Stimulated activated CD4-positive, alpha-beta T cell treated with anti-CD3 and anti-CD28 coated beads, Interleukin-4, amount 100 ng/mL, for 24 hours (primary cell): ENCODE measurements at regions not wholly inside any gene's neighbourhood (a gene's known extent, or its start where the extent isn't known, plus 50 kb on each side); places are given as distances from the start of the nearest gene placed in this dataset.
"Not testable (repeated sequence)": the region's sequence is repeated elsewhere in the genome, so short reads cannot be mapped to it uniquely, and the experiment has no call there.

Experiments
- DNase-seq: peaks from one replicate; pipeline ENCODE4 v3.0.0-alpha.2; 2020

DNA sequence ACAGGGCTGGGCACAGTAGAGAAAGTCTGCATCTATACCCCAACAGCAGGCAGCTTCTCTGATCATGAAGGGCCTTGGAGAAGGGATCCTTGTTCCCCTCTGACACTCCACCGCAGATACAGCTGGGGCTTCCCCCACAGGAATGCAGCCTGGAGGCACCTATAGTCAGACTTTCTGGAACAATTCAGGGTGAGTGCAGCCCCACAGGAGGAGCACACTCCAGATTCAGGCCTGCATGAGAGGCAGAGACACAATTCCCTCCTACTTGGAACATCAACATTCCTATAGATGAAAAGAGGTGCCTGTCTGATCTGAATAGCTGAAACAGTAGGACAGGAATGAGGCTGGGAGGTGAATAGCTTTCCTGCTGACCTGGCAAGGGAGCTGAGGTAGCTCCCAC, 1298.0 kb upstream of the CNTN5 start:
- no peak for DNase-seq

DNA sequence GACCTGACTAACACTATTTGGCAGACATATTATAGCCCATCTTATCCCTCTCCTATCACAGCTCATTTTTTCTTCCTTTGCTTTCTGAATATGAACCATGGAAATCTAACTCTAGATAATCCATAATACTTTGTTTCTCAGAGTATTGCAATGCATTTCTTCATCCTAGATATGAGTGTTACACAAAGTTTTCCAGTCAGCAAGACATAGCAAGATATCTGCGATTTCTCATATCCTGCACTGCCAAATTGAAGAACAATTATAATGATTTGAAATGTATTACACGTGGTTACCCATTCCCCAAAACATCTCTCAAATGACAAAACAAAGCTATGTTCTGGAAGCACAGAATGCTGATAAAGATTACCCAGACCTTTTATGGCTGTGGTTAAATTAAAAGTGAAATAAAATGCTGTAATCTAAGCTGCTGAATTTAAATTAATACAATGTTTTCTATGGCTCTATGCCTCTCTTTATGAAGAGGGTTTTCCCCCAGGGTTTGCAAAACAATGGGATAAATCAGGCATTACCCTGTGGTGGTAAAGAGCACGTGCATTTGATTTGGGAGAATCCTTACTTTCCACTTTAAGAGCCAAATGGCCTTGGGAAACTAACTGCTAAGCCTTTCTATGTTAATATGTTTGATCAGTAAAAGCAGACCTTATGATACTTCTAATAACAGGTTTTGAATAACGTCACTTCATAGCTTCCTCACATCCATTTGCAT, 1291.0 kb upstream of the CNTN5 start:
- no peak for DNase-seq

DNA sequence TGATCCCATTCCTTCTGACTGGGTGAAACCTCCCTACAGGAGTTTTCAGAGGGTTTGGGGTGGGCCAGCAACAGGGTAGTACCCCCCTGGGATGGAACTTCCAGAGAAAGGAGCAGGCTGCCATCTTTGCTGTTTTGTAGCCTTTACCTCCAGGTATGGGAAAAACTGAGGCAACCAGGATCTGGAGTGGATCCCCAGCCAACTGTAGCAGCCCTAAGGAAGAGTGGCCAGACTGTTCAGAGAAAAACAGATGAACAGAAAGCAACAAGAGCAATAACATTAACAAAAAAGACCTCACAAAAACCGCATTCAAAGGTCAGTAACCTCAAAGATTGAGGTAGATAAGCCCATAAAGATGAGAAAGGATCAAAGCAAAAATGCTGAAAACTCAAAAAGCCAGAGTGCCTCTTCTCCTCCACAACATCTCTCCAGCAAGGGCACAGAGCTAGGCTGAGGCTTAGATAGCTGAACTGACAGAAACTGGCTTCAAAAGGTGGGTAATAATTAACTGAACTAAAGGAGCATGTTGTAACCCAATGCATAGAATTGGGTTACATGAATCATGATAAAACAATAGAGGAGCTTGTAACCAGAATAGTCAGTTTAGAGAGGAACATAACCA, 1288.6 kb upstream of the CNTN5 start:
- DNase-seq: no peak

DNA sequence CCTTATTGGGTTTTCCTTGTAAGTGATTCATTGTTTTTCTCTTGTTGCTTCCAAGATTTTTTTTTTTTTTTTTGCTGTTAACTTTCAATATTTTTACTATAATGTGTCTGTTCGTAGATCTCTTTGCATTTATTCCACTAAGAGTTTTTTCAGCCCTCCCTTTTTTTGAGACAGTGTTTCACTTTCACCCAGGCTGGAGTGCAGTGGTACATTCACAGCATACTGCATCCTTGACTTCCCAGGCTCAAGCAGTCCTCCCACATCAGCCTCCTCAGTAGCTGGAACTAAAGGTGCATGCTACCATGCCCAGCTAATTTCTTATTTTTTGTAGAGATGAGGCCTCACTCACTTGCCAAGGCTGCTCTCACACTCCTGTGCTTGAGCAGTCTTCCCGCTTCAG, 1282.0 kb upstream of the CNTN5 start:
- DNase-seq: no peak

DNA sequence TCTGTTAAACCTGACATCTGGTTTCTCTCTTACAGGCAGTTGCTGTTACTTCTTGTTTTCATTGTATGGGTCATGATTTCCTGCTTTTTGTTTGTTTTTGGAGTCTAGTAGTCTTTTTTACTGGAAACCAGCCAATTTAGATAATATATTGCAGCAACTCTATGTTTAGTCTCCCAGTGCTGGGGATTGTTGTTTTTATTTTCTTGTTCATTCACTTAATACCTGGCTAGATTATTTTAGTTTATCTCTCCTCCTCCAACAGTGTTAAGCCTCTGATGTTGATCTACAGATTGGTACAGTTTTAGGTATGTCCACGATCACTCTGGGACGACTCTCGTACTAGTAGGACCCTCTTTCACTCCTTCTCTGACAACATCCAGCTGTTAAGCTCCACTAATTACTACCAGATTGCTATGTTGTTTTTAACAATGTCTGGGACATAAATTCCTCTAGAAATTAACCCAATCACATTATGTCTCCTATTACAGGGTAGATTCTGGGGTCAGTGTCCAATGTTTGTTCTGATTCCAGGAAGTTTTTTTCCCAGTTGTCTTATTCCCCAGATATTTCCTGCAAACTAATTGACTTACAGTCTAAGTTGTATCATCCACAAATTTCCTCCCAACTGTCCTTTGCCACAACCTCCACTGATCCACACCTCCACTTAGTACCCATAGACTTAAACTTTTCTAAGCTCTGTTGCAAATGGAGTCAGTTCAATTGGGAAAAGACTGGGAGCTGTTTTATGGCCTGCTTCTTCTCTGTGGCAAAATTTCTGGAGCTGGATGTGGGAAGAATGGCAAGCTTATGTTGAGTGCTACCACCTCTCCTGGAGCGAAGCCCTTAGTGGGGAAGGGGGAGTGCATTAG, 1280.6 kb upstream of the CNTN5 start:
- no peak for DNase-seq

DNA sequence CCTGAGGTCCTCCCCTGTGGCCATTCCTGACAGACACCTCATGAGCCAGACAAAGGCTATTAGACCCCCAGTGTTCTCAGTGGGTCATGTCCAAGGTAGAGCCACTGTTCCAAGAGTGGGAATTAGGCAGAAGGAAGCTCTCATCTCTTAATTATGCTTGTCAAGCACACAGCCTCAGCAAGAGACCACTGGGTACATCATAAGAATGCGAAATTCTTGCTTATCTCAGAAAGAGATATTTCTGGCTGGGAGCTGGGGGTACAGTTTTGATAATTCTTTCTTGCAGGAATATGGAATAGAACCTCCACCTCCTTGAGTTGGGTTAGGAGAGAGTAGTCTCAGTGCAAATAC, 1280.0 kb upstream of the CNTN5 start:
- no peak for DNase-seq

DNA sequence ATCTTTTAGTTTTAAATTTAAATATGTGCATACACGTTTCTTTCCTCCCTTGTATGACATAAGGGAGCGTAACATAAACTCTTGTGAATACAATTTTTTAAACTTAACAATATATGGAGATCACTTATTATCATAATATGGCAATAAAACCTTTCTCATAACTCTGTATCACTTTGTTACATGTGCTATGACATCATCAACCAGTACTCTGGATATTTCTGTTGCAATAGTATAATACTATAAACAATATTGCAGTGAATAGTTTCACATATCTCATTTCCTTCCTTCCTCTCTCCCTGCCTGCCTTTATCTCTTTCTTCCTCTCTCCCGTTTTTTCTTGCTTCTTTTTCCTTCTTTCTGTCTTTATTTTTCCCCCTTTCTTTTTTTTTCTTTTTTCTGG, 1278.0 kb upstream of the CNTN5 start:
- no peak for DNase-seq

DNA sequence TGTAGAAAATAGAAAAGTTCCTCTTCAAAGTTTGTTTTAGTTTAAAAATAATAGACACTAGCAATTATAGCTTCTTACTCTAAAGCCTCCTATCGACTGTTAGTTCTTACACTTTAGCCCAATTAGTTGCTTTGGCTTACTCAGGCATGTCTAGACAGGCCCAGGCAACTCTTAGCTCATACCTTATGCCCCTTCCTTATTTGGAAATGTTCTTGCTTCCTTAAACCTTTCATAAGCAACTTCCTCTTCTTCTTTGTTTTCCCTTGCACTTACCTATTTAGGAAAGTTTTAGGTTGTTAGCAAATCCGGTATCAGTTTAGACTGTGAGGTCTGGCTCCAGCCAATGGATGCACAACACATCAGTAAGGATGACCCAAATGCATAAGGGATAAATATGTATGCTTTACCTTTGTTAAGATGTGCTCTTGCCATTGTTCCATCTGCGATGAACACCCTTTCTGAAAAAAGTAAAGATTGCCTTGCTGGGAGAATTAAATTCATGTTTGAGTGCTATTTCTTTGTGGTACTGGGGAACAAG, 1277.5 kb upstream of the CNTN5 start:
- DNase-seq: no peak

DNA sequence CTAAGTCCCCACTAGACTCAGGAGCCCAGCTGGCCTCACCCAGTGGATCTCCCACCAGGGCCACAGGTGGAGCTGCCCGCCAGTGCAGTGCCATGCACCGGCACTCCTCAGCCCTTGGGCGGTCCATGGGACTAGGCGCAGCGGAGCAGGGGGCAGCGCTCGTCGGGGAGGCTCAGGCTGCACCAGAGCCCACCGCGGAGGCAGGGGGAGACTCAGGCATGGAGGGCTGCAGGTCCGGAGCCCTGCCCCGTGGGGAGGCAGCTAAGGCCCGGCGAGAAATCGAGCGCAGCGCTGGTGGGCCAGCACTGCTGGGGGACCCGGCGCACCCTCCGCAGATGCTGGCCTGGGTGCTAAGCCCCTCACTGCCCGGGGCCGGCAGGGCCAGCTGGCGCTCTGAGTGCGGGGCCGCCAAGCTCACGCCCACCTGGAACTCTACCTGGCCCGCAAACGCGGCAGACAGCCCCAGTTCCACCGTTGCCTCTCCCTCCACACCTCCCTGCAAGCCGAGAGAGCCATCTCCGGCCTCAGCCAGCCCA, 1275.2 kb upstream of the CNTN5 start:
- DNase-seq: no peak

DNA sequence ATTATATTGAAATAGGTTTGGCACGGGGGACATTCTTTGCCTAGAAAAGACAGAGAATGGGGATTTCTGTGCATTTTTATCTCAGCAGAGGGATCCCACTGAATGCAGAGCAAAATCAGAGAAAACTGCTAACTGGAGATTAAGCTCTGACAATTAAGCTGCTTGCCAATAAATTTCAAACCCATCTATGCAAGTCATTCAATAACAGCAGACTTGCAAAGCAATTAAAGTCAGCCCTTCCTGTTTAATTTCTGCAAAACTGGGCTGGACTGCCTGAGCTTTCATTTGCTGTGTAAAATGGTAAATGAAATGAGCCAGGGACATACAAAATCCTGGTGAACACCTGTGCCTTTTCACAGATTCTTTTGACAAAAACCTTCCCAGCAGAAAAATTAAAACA, 1273.9 kb upstream of the CNTN5 start:
- no peak for DNase-seq

DNA sequence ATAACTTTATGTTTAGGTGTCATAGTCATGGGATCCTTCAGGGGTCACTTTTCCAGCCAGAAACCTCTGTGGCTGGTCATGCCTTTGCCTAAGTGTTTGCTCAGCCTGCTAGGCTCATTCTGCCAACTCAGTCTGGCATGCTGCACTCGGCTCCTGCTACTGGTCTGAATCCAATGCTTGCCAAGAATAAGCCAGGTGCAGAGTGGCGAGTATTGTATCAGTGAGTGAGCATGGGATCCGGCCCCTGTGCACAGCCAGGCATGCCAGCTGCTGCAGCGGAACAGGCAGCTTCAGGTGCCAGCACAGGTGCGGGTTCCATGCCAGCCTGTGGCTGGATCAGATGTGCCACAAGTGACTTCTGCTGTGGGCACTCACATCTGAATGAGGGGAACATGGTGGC, 1269.3 kb upstream of the CNTN5 start:
- DNase-seq: no peak

DNA sequence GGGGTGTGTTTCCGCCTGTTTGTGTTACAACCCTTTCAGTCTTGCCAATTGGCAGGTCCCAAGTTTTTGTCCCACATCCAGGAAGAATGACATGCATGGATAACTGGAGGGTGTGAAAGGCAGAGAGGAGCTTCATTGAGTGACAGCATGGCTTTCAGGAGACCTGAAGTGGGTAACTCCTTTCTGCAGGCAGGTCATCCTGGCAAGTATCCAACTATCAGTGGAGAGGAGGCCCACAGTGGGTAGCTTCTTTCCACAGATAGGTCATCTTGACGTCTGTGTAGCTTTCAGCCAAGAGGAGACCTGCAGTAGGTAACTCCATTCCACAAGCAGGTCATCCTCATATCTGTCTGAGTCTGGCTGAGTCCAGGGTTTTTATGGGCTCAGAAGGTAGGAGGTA, 1268.8 kb upstream of the CNTN5 start:
- DNase-seq: no peak

DNA sequence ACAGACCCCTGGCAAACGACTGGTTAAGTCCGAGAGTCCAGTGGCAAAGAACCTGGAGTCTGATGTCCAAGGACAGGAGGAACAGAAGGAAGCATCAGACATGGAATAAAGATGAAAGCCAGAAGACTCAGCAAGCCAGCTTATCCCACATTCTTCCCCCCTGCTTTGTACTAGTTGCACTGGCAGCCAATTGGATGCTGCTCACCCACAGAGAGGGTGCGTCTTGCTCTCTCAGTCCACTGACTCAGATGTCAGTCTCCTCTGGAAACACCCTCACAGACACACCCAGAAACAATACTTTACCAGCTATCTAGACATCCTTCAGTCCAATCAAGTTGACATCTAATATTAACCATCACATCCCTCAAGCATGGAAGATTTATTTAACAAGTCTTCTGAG, 1265.8 kb upstream of the CNTN5 start:
- DNase-seq: no peak

DNA sequence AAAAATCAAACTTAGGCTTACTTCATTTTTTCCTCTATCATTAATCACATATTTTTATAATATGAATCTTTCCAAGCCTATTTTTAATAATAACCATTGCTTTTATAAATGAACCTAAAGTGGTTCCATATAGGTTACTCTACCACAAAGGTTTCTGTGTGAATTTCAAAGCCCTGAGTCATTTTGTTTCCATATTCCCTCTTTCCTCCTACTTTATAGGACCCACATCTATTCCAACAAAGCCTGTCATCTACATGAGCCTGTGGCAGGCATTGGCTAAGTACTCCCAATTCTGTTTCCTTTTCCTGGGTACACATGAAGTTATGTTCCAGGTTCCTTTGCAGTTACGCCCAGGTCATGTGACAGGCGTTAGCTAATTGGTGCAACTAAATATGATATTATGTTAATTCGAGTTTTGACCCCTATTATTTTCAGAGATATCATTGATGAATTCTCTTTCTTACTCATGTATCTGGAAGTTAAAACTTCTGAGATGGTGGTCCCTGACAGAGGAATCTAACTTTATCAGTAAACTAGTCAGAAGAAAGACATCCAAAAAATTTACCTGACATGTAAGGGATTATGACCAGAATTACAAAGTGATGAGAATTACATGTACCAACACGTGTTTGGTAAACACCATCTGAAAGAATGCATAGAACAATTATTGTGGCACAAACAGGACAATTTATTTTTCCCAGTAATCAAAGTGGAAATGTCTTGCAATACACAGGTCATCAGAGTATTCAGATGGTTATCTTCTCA, 1264.0 kb upstream of the CNTN5 start:
- no peak for DNase-seq

DNA sequence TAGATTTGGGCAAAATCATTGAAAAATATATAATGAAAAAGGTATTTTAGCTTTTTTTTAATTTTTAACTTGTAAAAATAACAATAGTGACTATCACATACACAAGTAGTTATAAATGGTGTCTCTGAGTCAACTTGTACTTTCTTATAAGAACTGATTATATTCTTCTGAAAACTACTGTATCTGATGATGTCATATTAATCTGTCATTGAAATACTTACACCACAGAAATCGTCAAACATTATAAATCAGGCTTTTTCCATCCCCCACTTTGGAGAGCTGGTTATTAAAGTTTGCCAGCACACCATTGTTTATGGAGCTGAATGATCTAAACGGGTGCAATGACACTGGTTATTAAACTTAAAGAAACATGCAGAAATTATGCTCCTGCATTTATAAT, 1259.6 kb upstream of the CNTN5 start:
- no peak for DNase-seq

DNA sequence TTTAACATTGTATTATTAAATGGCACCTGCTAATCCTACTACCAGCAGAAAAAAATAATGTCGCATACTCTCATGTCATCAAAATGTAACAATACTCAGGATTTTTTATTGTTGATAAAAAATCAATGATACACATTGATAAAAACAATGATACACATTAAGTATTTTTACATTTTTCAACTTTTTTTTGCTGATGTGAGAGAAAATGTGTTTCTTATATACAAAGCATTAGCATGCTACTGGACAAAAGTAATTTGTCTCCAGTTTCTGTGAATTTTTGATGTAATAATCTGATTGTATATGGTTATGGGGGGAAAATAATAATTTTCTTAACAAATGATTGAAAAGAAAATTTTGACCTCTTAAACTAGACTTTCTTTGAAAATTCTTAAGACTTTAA, 1256.6 kb upstream of the CNTN5 start:
- DNase-seq: no peak

DNA sequence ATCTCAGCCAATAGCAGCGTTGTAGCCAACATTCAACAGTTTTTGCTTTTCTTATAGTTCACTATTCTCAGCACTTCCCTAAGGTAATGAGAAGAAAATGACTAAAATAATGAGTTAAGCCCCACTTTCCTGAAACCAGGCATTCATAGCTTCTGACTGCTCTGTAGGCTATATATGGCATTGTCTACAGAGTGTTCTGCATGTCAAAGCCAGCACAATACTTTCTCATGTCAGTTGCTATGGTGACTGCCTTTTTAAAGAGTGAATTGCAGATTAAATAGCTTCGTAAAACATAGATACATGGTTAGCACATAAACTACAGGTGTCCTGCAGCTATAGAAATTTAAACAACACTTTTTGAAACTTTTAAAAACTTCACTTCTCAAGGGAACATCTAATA, 1256.1 kb upstream of the CNTN5 start:
- DNase-seq: no peak

DNA sequence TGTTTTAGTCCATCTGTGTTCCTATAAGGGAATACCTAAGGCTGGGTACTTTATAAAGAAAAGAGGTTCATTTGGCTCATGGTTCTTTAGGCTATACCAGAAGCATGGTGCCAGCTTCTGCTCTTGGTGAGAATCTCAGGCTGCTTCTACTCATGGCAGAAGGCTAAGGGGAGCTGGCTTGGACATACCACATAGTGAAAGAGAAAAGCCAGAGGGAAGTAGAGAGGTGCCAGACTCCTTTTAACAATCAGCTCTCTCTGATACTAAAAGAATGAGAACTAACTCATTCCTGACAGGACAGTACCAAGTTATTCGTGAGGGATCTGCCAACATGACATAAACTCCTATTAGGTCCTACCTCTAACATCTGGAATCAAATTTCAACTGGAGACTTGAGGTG, 1250.2 kb upstream of the CNTN5 start:
- no peak for DNase-seq

DNA sequence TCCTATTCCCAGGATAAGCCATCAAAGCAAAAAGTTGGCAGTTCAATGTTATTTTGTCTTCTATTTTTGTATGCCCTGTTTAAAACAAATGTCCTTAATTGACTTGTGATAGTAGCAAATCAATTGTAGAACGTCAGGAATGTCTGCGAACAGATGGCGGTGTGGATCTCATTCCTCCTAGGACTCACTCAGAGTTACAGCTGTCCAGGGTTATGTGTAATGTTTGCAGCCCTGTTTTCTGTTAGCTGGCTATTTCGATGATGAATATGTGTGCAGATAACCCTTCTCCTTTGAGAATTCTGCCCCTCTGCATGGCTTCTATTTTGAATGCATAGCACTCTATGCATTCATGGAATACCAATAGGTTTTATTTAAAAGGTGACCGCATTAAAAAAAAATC, 1248.0 kb upstream of the CNTN5 start:
- no peak for DNase-seq

DNA sequence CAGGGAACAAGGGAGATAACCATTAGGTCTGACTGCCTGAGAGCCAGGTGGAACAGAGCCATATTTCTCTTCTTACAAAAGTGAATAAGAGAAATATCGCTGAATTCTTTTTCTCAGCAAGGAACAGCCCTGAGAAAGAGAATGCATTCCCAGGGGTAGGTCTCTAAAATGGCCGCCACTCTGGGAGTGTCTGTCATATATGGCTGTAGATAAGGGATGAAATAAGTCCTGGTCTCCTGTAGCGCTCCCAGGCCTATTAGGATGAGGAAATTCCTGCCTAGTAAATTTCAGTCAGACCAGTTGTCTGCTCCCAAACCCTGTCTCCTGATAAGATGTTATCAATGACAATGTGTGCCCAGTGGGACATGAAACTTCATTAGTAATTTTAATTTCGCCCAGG, 1236.4 kb upstream of the CNTN5 start:
- DNase-seq: not testable (repeated sequence)

DNA sequence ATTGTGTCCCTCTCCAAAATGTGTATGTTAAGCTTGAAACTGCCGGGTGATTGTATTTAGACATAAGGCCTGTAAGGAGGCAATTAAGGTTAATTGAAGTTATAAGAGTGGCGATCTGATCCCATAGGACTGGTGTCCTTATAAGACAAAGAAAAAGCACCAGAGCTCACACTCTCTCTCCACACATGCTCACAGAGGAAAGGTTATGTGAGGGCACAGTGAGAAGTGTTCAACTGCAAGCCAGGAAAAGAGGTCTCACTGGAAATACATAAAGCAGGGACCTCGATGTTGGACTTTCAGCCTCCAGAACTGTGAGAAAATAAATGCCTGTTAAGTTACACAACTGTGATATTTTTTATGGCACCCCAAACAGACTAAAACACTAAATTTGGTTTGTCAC, 1233.8 kb upstream of the CNTN5 start:
- DNase-seq: no peak

DNA sequence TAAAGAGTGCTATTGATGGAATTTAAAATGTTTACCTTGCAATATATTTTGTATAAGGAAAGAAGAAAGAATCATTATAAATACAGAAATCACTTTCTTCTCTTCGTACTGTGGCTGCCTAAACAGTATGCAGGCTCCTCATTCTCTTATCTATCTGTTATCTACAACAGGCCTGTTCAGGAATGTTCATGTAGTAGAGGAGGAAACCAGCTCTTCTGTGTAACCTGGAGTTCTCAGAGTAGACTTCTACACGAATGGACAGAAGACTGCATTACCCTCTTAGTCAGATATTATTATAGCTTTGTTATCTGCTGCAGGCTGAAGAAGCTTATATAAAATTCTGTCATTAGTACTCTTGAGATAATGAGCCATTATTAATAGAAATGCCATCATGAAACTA, 1225.9 kb upstream of the CNTN5 start:
- no peak for DNase-seq

DNA sequence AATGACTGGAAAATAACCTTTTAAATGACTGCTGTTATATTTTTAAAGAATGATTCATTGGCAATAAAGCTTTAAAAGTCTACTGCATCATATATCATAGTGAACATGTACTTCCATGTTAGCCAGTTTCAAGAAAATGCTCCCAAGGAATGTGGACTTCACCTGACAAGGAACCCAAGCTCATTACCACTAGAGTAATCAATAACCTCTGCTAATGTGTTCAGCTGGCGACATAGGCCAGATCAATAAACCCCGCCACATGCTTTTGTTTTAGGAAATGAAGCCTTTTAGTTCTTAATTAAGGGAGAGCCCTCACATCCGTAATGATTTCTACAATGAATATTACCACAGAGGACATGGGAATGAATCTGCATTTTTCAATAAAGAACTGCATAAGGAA, 1219.9 kb upstream of the CNTN5 start:
- DNase-seq: no peak
